ENCODE measurements at regions not wholly inside any gene's neighbourhood (a gene's known extent, or its start where the extent isn't known, plus 50 kb on each side); places are given as distances from the start of the nearest gene placed in this dataset.

DNA sequence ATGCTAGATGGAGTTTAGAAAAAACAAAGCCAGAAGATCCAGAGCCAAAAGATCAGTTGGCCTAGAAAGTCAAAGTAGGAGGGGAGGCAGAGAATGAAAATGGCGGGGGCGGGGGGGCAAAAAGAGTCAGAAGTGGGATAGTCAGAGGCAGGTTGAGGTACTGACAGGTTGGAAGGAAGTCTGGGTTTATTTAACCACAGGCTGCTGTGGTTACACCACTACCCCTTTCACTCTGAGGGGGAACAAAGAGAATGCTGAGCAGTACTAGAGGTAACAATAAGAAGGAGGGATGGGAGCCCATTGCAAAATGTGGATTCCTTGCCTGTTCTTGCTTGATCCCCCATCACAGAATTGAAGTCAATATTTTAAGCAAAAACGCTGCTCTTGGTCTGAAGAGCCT is 111.8 kb downstream of the CAVIN4 start:
- TF ChIP-seq, protein P1, sequence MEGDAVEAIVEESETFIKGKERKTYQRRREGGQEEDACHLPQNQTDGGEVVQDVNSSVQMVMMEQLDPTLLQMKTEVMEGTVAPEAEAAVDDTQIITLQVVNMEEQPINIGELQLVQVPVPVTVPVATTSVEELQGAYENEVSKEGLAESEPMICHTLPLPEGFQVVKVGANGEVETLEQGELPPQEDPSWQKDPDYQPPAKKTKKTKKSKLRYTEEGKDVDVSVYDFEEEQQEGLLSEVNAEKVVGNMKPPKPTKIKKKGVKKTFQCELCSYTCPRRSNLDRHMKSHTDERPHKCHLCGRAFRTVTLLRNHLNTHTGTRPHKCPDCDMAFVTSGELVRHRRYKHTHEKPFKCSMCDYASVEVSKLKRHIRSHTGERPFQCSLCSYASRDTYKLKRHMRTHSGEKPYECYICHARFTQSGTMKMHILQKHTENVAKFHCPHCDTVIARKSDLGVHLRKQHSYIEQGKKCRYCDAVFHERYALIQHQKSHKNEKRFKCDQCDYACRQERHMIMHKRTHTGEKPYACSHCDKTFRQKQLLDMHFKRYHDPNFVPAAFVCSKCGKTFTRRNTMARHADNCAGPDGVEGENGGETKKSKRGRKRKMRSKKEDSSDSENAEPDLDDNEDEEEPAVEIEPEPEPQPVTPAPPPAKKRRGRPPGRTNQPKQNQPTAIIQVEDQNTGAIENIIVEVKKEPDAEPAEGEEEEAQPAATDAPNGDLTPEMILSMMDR (IDR thresholded peaks at IDR 0.05): no peak
- TF ChIP-seq, protein P2, sequence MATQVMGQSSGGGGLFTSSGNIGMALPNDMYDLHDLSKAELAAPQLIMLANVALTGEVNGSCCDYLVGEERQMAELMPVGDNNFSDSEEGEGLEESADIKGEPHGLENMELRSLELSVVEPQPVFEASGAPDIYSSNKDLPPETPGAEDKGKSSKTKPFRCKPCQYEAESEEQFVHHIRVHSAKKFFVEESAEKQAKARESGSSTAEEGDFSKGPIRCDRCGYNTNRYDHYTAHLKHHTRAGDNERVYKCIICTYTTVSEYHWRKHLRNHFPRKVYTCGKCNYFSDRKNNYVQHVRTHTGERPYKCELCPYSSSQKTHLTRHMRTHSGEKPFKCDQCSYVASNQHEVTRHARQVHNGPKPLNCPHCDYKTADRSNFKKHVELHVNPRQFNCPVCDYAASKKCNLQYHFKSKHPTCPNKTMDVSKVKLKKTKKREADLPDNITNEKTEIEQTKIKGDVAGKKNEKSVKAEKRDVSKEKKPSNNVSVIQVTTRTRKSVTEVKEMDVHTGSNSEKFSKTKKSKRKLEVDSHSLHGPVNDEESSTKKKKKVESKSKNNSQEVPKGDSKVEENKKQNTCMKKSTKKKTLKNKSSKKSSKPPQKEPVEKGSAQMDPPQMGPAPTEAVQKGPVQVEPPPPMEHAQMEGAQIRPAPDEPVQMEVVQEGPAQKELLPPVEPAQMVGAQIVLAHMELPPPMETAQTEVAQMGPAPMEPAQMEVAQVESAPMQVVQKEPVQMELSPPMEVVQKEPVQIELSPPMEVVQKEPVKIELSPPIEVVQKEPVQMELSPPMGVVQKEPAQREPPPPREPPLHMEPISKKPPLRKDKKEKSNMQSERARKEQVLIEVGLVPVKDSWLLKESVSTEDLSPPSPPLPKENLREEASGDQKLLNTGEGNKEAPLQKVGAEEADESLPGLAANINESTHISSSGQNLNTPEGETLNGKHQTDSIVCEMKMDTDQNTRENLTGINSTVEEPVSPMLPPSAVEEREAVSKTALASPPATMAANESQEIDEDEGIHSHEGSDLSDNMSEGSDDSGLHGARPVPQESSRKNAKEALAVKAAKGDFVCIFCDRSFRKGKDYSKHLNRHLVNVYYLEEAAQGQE (IDR thresholded peaks at IDR 0.05; ENCODE audit: insufficient read depth in 1 of 2, low read depth in 2 of 2, low read length in 1 of 2): no peak
- TF ChIP-seq POLR2AphosphoS5 (IDR thresholded peaks at IDR 0.05; ENCODE audit: low read depth, low read length): no peak

All from Panc1 (cell line).